Mucosa of descending colon (tissue), 3 donors: ENCODE measurements at regions not wholly inside any gene's neighbourhood (a gene's known extent, or its start where the extent isn't known, plus 50 kb on each side); places are given as distances from the start of the nearest gene placed in this dataset.

ENCODE experiments used
- ATAC-seq: fragments of 200-7000 bp; cut with Tn5 transposase; one replicate; pipeline ENCODE4 v1.9.1; 2020; ENCODE audit warnings: mild to moderate bottlenecking, moderate library complexity
- DNase-seq, 3 donors: peaks; one replicate each; pipeline ENCODE4 v3.0.0-alpha.2; 2020
- H3K36me3 ChIP-seq: fragments of 200-600 bp; one replicate; pipeline ENCODE4 v1.8.0; 2021; ENCODE audit warnings: low read depth, mild to moderate bottlenecking
- H3K4me1 ChIP-seq: fragments of 200-600 bp; one replicate; pipeline ENCODE4 v1.8.0; 2021; ENCODE audit warnings: low read depth, mild to moderate bottlenecking
- H3K4me3 ChIP-seq: fragments of 200-600 bp; one replicate; pipeline ENCODE4 v1.8.0; 2021; ENCODE audit warnings: mild to moderate bottlenecking
- H3K9me3 ChIP-seq: fragments of 200-600 bp; one replicate; pipeline ENCODE4 v1.8.0; 2021; ENCODE audit warnings: mild to moderate bottlenecking
- CTCF ChIP-seq: fragments of 200-600 bp; IDR thresholded peaks from one replicate; pipeline ENCODE4 v1.8.0; 2022; ENCODE audit warnings: antibody characterized with exemption, mild to moderate bottlenecking
- intact Hi-C, 2 donors: fragments of 100-400 bp; cut with DNase I in 1 of 2; cut with micrococcal nuclease in 1 of 2; formaldehyde crosslinking; loops; one replicate each; pipeline versions ENCODE4 v1.11.0 to v1.11.1; 2022; cut with DNase I, micrococcal nuclease
- donor health status: DM: no; HTN: no; CAD: no; lungs with moderate emphysema.
- donor health status: DM: no; HTN: no; CAD: no.
- donor health status: DM: no; HTN: yes; CAD: no.

- no peak for TF ChIP-seq CTCF
- H3K9me3 ChIP-seq = no peaks in the 10 kb centered on the region
Measured at GRCh38 chr10:6699336-6699735, 119.3 kb upstream of the PRKCQ start.

GRCh38 chr10:6695519-6695918 lies 115.4 kb upstream of the PRKCQ start:
- TF ChIP-seq CTCF = no peak
- ATAC-seq = no peak
- H3K36me3 ChIP-seq = no peaks in the 10 kb centered on the region
- H3K9me3 ChIP-seq = no peaks in the 10 kb centered on the region
- no peak overlapping the region for H3K4me3 ChIP-seq
- DNase-seq = no peak
- no peaks in the 10 kb centered on the region for H3K4me1 ChIP-seq
- intact Hi-C loops = no loop called here

More at GRCh38 chr10:6699336-6699735, 119.3 kb upstream of the PRKCQ start:
- Histone ChIP-seq H3K4me1 (no peaks in the 10 kb centered on the region), H3K4me3 (no peak overlapping the region), H3K36me3 (no peaks in the 10 kb centered on the region)
- ATAC-seq (no peak), DNase-seq (no peak)
- intact Hi-C loops = no loop called here

- Histone ChIP-seq H3K4me3 (no peak overlapping the region), H3K4me1 (no peaks in the 10 kb centered on the region), H3K36me3 (no peaks in the 10 kb centered on the region), H3K9me3 (no peaks in the 10 kb centered on the region)
- ATAC-seq = no peak
- DNase-seq = no peak
- intact Hi-C loops = no loop called here
- no peak for TF ChIP-seq CTCF
Measured at GRCh38 chr10:6694447-6695140, 114.5 kb upstream of the PRKCQ start.

GRCh38 chr10:6692856-6693255 lies 112.8 kb upstream of the PRKCQ start:
- TF ChIP-seq CTCF = no peak
- Histone ChIP-seq H3K4me1 (no peaks in the 10 kb centered on the region), H3K36me3 (no peaks in the 10 kb centered on the region), H3K9me3 (no peaks in the 10 kb centered on the region), H3K4me3 (no peak overlapping the region)
- DNase-seq (no peak), ATAC-seq (no peak)
- intact Hi-C loops = no loop called here

- no peak for DNase-seq
- Histone ChIP-seq H3K36me3 (no peaks in the 10 kb centered on the region), H3K4me3 (no peak overlapping the region), H3K9me3 (no peaks in the 10 kb centered on the region), H3K4me1 (no peaks in the 10 kb centered on the region)
- TF ChIP-seq CTCF = no peak
- no peak for ATAC-seq
- intact Hi-C loops = no loop called here
Measured at GRCh38 chr10:6692103-6692502, 112.0 kb upstream of the PRKCQ start.

- H3K4me3 ChIP-seq = no peak overlapping the region
- TF ChIP-seq CTCF = no peak
- intact Hi-C loops = no loop called here
- H3K4me1 ChIP-seq = no peaks in the 10 kb centered on the region
- H3K9me3 ChIP-seq = no peaks in the 10 kb centered on the region
- ATAC-seq (no peak), DNase-seq (no peak)
- no peaks in the 10 kb centered on the region for H3K36me3 ChIP-seq
Measured at GRCh38 chr10:6689036-6689435, 109.0 kb upstream of the PRKCQ start.
